Liver (tissue), 3 donors: ENCODE measurements at regions not wholly inside any gene's neighbourhood (a gene's known extent, or its start where the extent isn't known, plus 50 kb on each side); places are given as distances from the start of the nearest gene placed in this dataset.

Experiments
- ATF3 ChIP-seq: IDR thresholded peaks from 2 replicates; pipeline ENCODE4 v1.6.1; 2016; ENCODE audit warnings: antibody characterized with exemption
- EGR1 ChIP-seq, 2 donors: IDR thresholded peaks; 2 replicates each; pipeline ENCODE4 v1.6.1; 2016 to 2018; ENCODE audit warnings: antibody characterized with exemption in 2 of 2, low read depth in 2 of 2
- GABPA ChIP-seq, 2 donors: IDR thresholded peaks in 1 of 2; conservative IDR thresholded peaks in 1 of 2; 2 replicates each; pipeline ENCODE4 v1.6.1; 2016; ENCODE audit warnings: antibody characterized with exemption in 2 of 2, mild to moderate bottlenecking in 1 of 2, moderate library complexity in 1 of 2
- JUND ChIP-seq, 2 donors: IDR thresholded peaks; 2 replicates each; pipeline ENCODE4 v1.6.1; 2016; ENCODE audit warnings: antibody characterized with exemption in 2 of 2
- NR2F2 ChIP-seq: IDR thresholded peaks from 2 replicates; pipeline ENCODE4 v1.6.1; 2016; ENCODE audit warnings: antibody characterized with exemption
- RAD21 ChIP-seq, 2 donors: IDR thresholded peaks; 2 replicates each; pipeline ENCODE4 v1.6.1; 2016; ENCODE audit warnings: antibody characterized with exemption in 2 of 2, mild to moderate bottlenecking in 2 of 2
- RXRA ChIP-seq, 2 donors: IDR thresholded peaks; 2 replicates each; pipeline ENCODE4 v1.6.1; 2017 to 2018; ENCODE audit warnings: antibody characterized with exemption in 2 of 2, mild to moderate bottlenecking in 1 of 2
- SP1 ChIP-seq: IDR thresholded peaks from 2 replicates; pipeline ENCODE4 v1.6.1; 2018; ENCODE audit warnings: antibody characterized with exemption, mild to moderate bottlenecking
- TAF1 ChIP-seq: conservative IDR thresholded peaks from 2 replicates; pipeline ENCODE4 v1.6.1; 2016; ENCODE audit warnings: antibody characterized with exemption, mild to moderate bottlenecking
- YY1 ChIP-seq: IDR thresholded peaks from 2 replicates; pipeline ENCODE4 v1.6.1; 2016; ENCODE audit warnings: antibody characterized with exemption, mild to moderate bottlenecking
- TF ChIP-seq, protein P1 (sequence below): fragments of 150-350 bp; IDR thresholded peaks from 2 replicates; pipeline ENCODE4 v1.5.1; 2017; ENCODE audit warnings: improper control_type of control experiment, low read depth, low read length; ENCODE audit not compliant: missing input control
- TF ChIP-seq, protein P2 (sequence below): IDR thresholded peaks from 2 replicates; pipeline ENCODE4 v1.6.1; 2016; ENCODE audit warnings: antibody characterized with exemption
- TF ChIP-seq, protein P3 (sequence below): IDR thresholded peaks from 2 replicates; pipeline ENCODE4 v1.6.1; 2016; ENCODE audit warnings: antibody characterized with exemption
- TF ChIP-seq, protein P4 (sequence below): IDR thresholded peaks from 2 replicates; pipeline ENCODE4 v1.6.1; 2016; ENCODE audit warnings: antibody characterized with exemption, mild to moderate bottlenecking
- donor health status: healthy.
- donor health status: healthy.

GRCh38 chr1:234845836-234846235 is 235.9 kb upstream of the IRF2BP2 start:
- TF ChIP-seq, protein P1, sequence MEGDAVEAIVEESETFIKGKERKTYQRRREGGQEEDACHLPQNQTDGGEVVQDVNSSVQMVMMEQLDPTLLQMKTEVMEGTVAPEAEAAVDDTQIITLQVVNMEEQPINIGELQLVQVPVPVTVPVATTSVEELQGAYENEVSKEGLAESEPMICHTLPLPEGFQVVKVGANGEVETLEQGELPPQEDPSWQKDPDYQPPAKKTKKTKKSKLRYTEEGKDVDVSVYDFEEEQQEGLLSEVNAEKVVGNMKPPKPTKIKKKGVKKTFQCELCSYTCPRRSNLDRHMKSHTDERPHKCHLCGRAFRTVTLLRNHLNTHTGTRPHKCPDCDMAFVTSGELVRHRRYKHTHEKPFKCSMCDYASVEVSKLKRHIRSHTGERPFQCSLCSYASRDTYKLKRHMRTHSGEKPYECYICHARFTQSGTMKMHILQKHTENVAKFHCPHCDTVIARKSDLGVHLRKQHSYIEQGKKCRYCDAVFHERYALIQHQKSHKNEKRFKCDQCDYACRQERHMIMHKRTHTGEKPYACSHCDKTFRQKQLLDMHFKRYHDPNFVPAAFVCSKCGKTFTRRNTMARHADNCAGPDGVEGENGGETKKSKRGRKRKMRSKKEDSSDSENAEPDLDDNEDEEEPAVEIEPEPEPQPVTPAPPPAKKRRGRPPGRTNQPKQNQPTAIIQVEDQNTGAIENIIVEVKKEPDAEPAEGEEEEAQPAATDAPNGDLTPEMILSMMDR, result no peak
- TF ChIP-seq, protein P2, sequence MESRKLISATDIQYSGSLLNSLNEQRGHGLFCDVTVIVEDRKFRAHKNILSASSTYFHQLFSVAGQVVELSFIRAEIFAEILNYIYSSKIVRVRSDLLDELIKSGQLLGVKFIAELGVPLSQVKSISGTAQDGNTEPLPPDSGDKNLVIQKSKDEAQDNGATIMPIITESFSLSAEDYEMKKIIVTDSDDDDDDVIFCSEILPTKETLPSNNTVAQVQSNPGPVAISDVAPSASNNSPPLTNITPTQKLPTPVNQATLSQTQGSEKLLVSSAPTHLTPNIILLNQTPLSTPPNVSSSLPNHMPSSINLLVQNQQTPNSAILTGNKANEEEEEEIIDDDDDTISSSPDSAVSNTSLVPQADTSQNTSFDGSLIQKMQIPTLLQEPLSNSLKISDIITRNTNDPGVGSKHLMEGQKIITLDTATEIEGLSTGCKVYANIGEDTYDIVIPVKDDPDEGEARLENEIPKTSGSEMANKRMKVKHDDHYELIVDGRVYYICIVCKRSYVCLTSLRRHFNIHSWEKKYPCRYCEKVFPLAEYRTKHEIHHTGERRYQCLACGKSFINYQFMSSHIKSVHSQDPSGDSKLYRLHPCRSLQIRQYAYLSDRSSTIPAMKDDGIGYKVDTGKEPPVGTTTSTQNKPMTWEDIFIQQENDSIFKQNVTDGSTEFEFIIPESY, result no peak
- TF ChIP-seq RXRA (IDR thresholded peaks at IDR 0.05) (no peak), JUND (IDR thresholded peaks at IDR 0.05) (no peak), ATF3 (no peak), GABPA (IDR thresholded peaks at IDR 0.05 in 1 of 2, conservative IDR thresholded peaks at IDR 0.05 in 1 of 2) (no peak), TAF1 (no peak), SP1 (no peak), YY1 (no peak), RAD21 (IDR thresholded peaks at IDR 0.05) (no peak), NR2F2 (no peak), EGR1 (IDR thresholded peaks at IDR 0.05; ENCODE audit: low read depth in 2 of 2) (no peak)
- TF ChIP-seq, protein P3, sequence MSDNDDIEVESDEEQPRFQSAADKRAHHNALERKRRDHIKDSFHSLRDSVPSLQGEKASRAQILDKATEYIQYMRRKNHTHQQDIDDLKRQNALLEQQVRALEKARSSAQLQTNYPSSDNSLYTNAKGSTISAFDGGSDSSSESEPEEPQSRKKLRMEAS, result no peak
- TF ChIP-seq, protein P4, sequence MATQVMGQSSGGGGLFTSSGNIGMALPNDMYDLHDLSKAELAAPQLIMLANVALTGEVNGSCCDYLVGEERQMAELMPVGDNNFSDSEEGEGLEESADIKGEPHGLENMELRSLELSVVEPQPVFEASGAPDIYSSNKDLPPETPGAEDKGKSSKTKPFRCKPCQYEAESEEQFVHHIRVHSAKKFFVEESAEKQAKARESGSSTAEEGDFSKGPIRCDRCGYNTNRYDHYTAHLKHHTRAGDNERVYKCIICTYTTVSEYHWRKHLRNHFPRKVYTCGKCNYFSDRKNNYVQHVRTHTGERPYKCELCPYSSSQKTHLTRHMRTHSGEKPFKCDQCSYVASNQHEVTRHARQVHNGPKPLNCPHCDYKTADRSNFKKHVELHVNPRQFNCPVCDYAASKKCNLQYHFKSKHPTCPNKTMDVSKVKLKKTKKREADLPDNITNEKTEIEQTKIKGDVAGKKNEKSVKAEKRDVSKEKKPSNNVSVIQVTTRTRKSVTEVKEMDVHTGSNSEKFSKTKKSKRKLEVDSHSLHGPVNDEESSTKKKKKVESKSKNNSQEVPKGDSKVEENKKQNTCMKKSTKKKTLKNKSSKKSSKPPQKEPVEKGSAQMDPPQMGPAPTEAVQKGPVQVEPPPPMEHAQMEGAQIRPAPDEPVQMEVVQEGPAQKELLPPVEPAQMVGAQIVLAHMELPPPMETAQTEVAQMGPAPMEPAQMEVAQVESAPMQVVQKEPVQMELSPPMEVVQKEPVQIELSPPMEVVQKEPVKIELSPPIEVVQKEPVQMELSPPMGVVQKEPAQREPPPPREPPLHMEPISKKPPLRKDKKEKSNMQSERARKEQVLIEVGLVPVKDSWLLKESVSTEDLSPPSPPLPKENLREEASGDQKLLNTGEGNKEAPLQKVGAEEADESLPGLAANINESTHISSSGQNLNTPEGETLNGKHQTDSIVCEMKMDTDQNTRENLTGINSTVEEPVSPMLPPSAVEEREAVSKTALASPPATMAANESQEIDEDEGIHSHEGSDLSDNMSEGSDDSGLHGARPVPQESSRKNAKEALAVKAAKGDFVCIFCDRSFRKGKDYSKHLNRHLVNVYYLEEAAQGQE, result no peak
